GM10266 (cell line): ENCODE measurements at regions not wholly inside any gene's neighbourhood (a gene's known extent, or its start where the extent isn't known, plus 50 kb on each side); places are given as distances from the start of the nearest gene placed in this dataset.

Source experiments
- DNase-seq: peaks from one replicate; pipeline ENCODE4 v3.0.0; 2012; ENCODE audit errors: extremely low spot score
- CTCF ChIP-seq: IDR thresholded peaks from 2 replicates; pipeline ENCODE4 v1.5.1; 2012; ENCODE audit warnings: mild to moderate bottlenecking, low read depth; ENCODE audit not compliant: control insufficient read depth, insufficient read depth; ENCODE audit errors: missing control alignments

- TF ChIP-seq CTCF = no peak
- DNase-seq = no peak
These were observed 691.4 kb downstream of the ADGRL2 start for GRCh38 chr1:82492159-82492558.

GRCh38 chr1:82491301-82492048, 690.7 kb downstream of the ADGRL2 start:
- TF ChIP-seq CTCF = no peak
- DNase-seq = no peak

DNA sequence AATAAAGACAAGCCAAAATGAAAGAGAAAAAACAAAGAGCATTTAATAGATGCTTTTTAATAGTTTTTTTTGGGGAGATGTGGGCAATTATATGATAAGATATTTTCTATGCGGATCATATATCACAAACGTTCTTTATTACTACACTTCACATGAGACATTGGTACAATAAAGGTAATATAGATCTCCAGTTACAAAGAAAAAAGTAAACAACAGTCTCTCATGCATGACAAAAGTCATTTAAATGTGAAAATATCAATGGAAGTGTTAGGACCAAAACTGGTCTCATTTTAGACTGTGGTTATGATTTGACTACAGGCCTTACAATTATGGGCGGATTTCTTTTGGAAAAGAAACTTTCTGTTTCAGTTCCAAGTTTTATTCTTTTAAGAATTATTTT, 687.0 kb downstream of the ADGRL2 start:
- DNase-seq = no peak
- TF ChIP-seq CTCF = no peak

GRCh38 chr1:82486969-82487368, 686.2 kb downstream of the ADGRL2 start:
- no peak for TF ChIP-seq CTCF
- DNase-seq = no peak

DNA sequence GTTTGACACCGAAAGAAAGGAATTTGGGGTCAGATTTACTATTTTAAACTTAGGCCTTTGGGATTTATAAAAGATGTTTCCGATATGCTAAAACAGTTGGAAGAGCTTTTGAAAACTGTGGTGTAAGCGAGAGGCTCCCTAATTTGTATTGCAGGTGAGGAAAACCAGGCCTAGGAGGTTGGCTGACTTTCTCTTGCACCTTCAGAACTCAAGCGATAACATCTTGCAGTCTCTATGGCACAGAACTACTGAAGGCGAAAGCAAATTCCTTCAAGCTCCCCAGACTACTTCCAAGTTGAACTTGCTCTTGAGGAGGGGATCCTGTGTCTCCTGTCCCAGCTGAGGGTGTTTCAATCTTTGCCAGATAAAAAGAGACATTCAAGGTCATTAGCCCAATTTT, 685.7 kb downstream of the ADGRL2 start:
- no peak for TF ChIP-seq CTCF
- no peak for DNase-seq

DNA sequence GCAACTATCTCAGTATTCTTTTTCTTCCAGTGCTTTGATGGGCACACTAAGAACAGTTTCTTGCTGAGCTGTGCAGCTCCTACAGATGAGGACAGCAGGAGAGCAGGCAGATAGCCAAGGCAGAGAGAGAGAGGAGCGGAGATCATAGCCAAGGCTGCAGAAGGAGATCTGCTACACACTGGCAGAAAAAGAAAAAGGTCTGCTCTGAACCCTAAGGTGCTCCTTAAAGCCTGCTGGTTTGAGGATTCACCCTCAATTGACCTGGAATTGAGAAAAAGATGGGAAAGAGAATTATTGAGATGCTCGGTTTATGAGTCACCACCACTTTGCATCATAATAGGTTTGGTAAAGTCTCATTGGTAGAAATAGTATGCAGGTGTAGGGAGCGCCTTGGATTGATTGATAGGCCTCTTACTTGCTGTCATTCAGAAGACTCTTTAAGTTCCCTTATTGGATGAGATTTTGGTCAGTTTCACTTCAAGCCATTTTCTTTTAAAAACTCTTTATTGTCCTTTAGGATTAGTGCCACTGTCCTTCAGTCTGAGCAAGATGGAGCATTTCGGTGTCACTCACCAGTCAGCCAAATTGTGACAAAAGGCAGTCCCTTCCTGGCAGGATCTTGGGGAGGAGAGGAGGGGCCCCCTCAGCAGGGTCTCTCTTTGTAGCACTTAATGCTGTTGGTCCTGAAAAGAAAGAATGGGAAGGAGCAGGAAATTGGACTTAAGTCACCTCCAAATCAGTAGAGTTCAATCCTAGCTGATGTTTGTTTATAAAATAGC, 685.0 kb downstream of the ADGRL2 start:
- no peak for DNase-seq
- TF ChIP-seq CTCF = no peak

GRCh38 chr1:82483146-82483545, 682.4 kb downstream of the ADGRL2 start:
- no peak for TF ChIP-seq CTCF
- DNase-seq = no peak
